RPMI8226 (cell line): ENCODE measurements at regions not wholly inside any gene's neighbourhood (a gene's known extent, or its start where the extent isn't known, plus 50 kb on each side); places are given as distances from the start of the nearest gene placed in this dataset.
"Not testable (repeated sequence)": the region's sequence is repeated elsewhere in the genome, so short reads cannot be mapped to it uniquely, and the experiment has no call there.

Experiments used
- DNase-seq: peaks from one replicate; pipeline ENCODE4 v3.0.0-alpha.2; 2015

GRCh38 chr2:145914716-145915115, 1394.8 kb upstream of the ZEB2 start:
- no peak for DNase-seq

GRCh38 chr2:145910416-145910815, 1390.5 kb upstream of the ZEB2 start:
- DNase-seq: peak; percentile 10

DNA sequence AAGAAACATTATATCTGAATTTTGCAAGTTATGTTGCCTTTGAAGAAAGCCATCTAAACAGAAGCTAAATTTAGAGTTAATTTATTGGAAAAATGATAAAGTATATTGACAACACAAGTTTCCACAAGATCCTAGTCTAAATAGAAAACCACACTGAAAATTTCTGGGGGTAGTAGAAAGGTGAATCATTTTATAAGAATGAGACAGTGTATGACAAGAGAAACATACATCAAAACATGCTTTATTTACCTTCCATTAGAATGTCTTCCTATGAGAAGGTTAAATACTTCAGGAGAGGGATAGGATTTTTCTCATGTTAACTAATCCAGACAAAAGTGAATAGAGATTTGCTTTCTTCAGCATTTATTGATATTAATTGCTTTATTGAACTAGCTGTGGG, 1389.8 kb upstream of the ZEB2 start:
- no peak for DNase-seq

GRCh38 chr2:145909175-145909755, 1389.3 kb upstream of the ZEB2 start:
- no peak for DNase-seq

DNA sequence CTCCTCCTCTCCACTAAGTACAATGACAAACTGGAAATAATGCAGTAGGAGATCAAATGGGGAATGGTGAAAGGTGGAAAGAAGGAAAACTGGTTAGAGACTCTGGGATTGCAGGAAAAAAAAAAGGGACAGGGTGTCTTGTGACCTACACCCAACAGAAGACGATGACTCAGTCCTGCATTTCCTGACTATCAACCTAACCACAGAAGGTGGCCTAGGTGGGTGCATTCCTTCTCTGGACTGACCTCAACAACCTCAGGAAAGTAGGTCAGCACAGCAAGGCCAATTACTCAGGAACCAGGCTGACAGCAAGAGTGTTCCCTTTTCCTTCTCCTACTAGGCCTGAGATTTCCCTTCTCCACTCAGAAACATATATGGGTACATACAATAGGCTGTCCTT, 1386.4 kb upstream of the ZEB2 start:
- no peak for DNase-seq

DNA sequence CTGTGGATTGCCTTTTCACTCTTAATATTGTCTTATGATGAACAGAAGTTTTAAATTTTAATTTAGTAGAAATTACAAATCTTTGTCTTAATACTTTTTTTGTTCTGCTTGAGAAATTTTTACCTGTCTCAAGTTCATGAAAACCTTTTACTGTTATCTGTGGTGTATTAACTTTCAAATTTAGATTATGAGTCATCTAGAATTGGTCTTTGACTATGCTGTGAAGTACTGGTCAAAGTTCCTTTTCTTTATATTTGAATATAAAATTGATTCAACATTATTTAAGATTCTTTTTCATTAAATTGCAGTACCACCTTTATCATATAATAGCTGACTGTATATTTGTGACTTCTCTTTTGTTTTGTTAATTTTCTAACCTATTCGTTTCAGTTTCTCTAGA, 1385.5 kb upstream of the ZEB2 start:
- no peak for DNase-seq

DNA sequence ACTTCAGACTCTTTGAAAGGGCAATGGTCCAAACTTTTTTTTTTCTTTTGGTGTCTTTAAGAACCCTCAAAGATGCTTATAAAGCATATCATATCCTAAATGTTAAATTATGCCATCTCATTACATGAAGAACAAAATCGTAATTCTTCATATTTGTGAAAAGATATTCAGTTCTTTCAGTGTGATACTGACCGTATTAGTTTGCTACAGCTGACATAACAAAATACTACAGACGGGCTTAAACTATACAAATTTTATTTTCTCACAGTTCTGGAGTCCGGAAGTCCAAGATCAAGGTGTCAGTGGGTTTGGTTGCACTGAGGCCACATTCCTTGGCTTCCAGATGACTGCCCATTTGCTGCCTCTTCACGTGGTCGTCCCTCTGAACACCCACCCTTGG, 1377.2 kb upstream of the ZEB2 start:
- no peak for DNase-seq

GRCh38 chr2:145887915-145888314, 1368.0 kb upstream of the ZEB2 start:
- no peak for DNase-seq

- DNase-seq: not testable (repeated sequence)
Observed at GRCh38 chr2:145880997-145881396, 1361.1 kb upstream of the ZEB2 start.

DNA sequence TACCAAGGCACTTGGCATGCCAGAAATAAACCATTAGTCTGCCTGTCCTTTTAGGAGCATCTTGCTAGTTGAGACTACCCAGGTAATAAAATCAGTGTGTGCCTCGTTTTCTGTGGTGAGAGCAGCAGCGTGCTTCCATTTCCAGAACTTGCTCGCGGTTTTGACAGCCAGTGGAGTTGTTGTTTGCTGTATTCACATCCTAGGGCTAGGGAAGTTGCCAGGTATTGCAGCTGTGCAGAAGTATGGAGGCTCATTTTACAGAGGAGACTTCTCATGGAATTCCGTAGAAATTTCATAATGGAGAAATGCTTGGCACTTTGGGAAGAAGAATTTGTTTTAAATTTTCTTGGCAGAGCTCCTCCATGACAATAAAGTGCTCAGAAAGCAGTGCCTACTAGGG, 1355.1 kb upstream of the ZEB2 start:
- DNase-seq: no peak

DNA sequence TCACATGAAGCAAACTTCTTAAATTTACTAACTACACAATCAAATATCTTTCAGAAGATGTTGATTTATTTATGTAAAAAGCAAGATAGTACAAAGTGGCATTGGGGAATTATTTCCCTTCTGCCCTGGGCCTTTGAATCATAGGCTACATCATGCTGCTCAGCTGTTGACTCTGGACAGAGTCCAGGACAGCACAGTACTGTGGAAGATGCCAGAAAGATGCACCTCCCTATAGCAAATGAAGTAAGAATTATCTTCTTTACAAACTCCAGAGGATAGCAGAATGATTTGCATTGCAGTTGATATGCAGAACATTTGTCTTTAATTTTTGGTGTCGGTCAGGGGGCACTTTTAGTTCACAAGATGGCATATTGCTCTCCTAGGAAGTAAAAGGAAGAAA, 1354.5 kb upstream of the ZEB2 start:
- DNase-seq: no peak

DNA sequence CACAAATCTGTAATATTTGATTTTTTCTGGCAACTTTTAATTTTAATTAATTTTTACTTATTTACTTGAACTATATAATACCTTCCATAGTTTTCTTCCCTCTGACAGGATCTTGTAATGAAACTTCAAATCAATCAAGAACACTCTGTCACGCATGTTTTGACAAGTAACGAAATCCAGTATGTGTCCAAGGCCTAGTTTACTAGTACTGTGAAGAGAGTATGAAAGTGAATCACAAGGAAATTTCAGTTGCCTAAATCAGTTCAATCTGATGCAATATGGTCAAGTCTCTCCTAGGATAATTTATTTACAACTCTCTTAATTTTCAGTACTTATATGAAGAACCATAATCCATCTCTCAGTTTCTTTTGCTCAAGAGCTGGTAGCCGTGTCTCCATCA, 1344.6 kb upstream of the ZEB2 start:
- no peak for DNase-seq

DNA sequence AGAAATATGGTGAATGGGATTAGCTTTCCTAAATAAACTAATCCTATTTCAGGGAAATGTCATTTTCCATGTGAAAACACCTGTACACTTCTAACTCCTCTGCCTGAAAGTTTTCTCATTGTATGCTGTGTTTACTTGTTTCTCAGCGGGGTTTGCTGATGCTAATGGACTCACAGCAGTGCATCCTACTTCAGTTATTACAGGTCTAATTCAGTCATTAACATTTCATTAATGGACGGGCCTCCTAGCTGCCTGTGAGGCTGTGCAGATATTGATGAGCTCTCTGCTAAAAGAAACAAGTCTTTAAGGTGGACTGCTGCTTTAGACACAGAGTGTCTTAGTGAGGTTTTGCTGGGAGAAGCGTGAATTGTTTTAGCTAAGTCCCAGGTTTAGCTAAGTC, 1342.0 kb upstream of the ZEB2 start:
- DNase-seq: no peak

DNA sequence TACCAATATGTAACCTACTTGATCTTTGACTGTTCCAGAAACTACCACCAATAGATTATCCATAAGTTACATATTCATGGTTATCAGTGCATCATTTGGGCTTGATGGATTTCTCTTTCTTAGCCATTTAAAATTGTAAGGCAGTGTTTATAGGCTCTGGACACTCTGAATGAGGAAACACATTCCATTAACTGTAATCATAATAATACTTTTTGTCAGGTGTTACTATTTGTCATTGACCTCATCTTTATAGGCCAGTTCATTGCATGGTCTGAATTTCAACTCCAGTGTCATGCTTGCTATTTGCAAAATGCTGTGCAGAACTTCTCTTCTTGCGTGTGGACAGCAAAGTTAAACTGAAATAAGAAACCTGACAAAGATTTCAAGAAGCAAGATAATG, 1340.2 kb upstream of the ZEB2 start:
- DNase-seq: no peak

GRCh38 chr2:145855142-145855541, 1335.2 kb upstream of the ZEB2 start:
- no peak for DNase-seq

- DNase-seq: no peak
Observed at GRCh38 chr2:145854039-145854755, 1334.3 kb upstream of the ZEB2 start.

DNA sequence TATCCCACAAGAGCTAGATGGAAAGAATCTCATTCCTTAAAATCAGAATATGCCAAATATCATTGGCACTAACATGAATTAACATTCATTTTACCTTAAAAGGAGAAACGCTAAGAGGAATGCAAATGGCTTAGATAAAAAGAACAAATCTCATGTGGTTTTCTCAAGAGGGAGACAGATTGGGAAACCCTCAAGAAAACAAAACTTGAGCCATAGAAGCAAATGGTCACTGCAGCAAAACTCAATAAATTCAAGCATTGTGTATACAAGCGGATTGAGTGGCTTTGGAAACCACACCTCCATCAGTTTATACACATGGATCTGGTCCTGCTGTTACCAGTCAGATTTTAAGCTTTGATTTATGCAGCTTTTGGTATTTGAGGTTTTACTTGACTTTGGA, 1331.8 kb upstream of the ZEB2 start:
- no peak for DNase-seq

GRCh38 chr2:145849466-145849865, 1329.5 kb upstream of the ZEB2 start:
- DNase-seq: no peak

GRCh38 chr2:145846982-145847381, 1327.1 kb upstream of the ZEB2 start:
- DNase-seq: no peak

DNA sequence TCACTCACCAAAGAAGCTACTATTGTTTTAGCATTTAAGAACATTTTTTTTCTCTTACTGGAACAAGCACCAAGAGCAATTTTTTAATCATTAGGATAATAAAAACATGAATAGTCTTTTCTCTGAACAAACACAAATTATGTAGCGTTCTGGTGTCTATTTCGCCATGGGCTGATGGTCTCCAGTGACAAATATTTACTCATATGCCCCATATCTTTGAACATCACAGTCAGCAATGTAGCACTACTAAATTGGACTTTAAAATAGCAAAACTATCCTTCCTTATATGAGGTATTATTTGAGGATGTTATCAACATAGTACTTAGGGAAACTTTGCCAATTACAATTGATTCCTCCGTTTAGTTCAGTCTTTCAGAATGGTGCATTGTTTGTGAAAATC, 1326.0 kb upstream of the ZEB2 start:
- no peak for DNase-seq

DNA sequence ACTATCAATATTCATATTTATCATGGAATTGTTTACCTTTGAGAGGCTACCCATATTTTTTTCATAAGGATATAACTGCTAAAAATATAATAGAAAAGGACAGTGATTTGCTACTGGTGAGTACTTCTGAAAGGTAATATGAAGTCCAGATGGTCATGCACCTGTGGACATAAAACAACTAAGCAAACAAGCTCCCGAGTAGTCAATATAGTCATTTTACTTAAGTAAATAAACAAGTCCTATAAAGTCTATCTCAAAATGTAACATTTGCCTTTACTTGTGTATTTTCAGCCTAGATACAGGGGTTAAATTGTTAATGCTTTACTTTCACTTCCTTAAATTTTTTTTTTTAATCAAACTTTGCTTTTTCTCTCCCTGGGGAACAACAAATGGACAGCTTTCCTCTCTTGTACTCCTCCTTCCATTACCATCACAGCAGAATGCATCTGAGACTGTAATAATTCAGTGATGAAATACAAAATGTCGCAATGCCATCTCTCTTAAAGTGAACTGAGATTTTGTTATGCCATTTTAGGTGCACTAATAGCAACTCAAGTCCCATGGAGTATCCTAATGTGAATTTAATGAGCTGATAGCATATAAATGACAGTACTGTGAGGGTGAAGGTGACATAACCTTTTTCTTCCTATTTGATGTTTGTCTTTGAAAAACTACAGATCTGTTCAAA, 1325.4 kb upstream of the ZEB2 start:
- peak; percentile 5 for DNase-seq

- DNase-seq: no peak
Observed at GRCh38 chr2:145841973-145842372, 1322.1 kb upstream of the ZEB2 start.

DNA sequence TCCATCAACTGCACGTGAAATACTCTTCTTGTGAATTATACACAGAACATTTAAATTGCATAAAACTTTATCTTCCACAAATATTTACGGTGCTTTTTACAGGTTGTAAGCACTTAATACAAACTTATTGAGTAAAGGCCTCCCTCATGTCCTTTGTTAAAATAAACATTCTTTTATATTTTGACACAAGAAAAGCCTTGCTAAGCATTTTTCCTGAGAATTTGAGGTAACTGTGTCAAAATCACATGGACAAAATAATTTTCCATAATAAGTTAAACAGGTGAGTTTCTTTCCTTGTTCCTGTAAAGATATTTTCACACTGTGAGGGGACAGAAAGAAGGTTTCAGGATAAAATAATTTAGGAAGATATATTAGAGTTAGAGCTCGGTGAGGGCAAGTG, 1317.1 kb upstream of the ZEB2 start:
- no peak for DNase-seq

DNA sequence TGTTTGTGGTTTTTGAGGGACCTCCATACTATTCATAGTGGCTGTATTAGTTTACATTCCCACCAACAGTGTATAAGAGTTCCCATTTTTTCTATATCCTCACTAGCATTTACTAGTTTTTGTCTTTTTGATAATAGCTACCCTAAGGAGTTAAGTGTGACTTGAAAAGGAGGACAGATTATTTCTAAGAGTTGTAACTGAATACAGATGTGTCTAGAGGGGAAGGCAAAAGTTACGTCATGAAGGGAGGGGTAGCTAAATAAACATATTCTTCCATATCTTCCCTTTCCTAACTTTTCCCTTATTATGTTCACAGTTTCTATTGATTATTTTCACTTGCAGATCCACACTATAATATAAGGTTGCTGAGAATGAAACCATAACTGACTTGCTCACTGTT, 1315.7 kb upstream of the ZEB2 start:
- DNase-seq: no peak

DNA sequence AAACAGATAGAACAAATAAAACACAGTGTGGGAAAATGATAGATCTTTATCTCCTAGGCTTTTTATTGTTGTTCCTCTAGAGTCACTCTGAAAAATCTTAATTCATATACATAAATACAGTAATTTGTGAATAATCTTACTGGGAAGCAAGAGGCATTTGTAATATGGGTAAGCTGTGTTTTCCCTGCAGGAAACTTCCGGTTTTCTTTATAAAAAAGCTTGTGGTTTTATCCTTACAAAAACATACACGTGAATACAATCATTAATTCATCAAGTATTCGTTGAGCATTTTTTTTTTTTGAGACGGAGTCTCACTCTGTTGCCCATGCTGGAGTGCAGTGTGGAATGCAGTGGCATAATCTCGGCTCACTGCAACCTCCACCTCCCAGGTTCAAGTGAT, 1312.8 kb upstream of the ZEB2 start:
- no peak for DNase-seq
